Endothelial cell of umbilical vein (primary cell): ENCODE measurements at regions not wholly inside any gene's neighbourhood (a gene's known extent, or its start where the extent isn't known, plus 50 kb on each side); places are given as distances from the start of the nearest gene placed in this dataset.

Experiments
- EZH2 ChIP-seq: IDR thresholded peaks from 2 replicates; pipeline ENCODE4 v1.6.1; 2012; ENCODE audit warnings: borderline replicate concordance, low read depth, mild to moderate bottlenecking, moderate library complexity, low read length, inconsistent platforms; ENCODE audit not compliant: severe bottlenecking
- JUN ChIP-seq: IDR thresholded peaks from 2 replicates; pipeline ENCODE4 v1.6.1; 2011; ENCODE audit warnings: borderline replicate concordance, low read depth; ENCODE audit not compliant: insufficient read length, insufficient read depth
- MYC ChIP-seq: IDR thresholded peaks from one replicate; pipeline ENCODE4 v1.6.1; 2011; ENCODE audit warnings: mild to moderate bottlenecking, low read depth, low read length
- POLR2A ChIP-seq: IDR thresholded peaks from 2 replicates; pipeline ENCODE4 v1.6.1; 2012; ENCODE audit warnings: low read depth, mild to moderate bottlenecking, control low read depth, low read length
- POLR2AphosphoS5 ChIP-seq: IDR thresholded peaks from 2 replicates; pipeline ENCODE4 v1.6.1; 2012; ENCODE audit warnings: low read depth, mild to moderate bottlenecking, control low read depth, low read length, moderate library complexity; ENCODE audit not compliant: insufficient read depth
- TF ChIP-seq, protein P1 (sequence below), 2 donors: IDR thresholded peaks; 1 replicate in 1 of 2; 2 replicates in 1 of 2; pipeline ENCODE4 v1.5.1; 2011; ENCODE audit warnings: low read length in 2 of 2, mild to moderate bottlenecking in 2 of 2, moderate library complexity in 2 of 2, control low read depth in 1 of 2, inconsistent platforms in 1 of 2, low read depth in 1 of 2; ENCODE audit not compliant: insufficient read depth in 1 of 2; ENCODE audit errors: extremely low read depth in 1 of 2

GRCh38 chr5:143527808-143528207 lies 124.3 kb upstream of the NR3C1 start:
- TF ChIP-seq, protein P1, sequence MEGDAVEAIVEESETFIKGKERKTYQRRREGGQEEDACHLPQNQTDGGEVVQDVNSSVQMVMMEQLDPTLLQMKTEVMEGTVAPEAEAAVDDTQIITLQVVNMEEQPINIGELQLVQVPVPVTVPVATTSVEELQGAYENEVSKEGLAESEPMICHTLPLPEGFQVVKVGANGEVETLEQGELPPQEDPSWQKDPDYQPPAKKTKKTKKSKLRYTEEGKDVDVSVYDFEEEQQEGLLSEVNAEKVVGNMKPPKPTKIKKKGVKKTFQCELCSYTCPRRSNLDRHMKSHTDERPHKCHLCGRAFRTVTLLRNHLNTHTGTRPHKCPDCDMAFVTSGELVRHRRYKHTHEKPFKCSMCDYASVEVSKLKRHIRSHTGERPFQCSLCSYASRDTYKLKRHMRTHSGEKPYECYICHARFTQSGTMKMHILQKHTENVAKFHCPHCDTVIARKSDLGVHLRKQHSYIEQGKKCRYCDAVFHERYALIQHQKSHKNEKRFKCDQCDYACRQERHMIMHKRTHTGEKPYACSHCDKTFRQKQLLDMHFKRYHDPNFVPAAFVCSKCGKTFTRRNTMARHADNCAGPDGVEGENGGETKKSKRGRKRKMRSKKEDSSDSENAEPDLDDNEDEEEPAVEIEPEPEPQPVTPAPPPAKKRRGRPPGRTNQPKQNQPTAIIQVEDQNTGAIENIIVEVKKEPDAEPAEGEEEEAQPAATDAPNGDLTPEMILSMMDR (IDR thresholded peaks at IDR 0.05; ENCODE audit: extremely low read depth in 1 of 2, insufficient read depth in 1 of 2, low read depth in 1 of 2, low read length in 2 of 2): no peak
- TF ChIP-seq POLR2AphosphoS5: no peak
- TF ChIP-seq EZH2: no peak
- TF ChIP-seq POLR2A: no peak
- no peak for TF ChIP-seq MYC
- TF ChIP-seq JUN: no peak
